ENCODE measurements at regions not wholly inside any gene's neighbourhood (a gene's known extent, or its start where the extent isn't known, plus 50 kb on each side); places are given as distances from the start of the nearest gene placed in this dataset.

- DNase-seq (no peak), ATAC-seq (no peak)
- TF ChIP-seq POLR2A (IDR thresholded peaks at IDR 0.05): no peak
- TF ChIP-seq CTCF (IDR thresholded peaks at IDR 0.05): no peak
- Histone ChIP-seq H3K4me3 (no peak overlapping the region), H3K27me3 (no peaks in the 10 kb centered on the region), H3K27ac (no peak overlapping the region), H3K4me1 (no peaks in the 10 kb centered on the region), H3K9me3 (no peaks in the 10 kb centered on the region), H3K36me3 (no peaks in the 10 kb centered on the region)
- 84 to 92% (median 87%) methylated on average over 2 of the region's 2 CpGs for WGBS, 4 donors
- intact Hi-C loops (cut with DNase I): loop anchor here in 1 of 10 donors (10.0 kb wide), 1 partner anchor 63 kb away; no protein-coding TSS in a partner anchor
These were observed 185.3 kb upstream of the TFAP2D start for GRCh38 chr6:50527985-50528384.

- no peak for ATAC-seq
These were observed 173.9 kb upstream of the TFAP2D start for GRCh38 chr6:50539447-50539846.

GRCh38 chr6:50541941-50542340 is 171.4 kb upstream of the TFAP2D start:
- H3K4me3 ChIP-seq: no peak overlapping the region
- DNase-seq (no peak), ATAC-seq (no peak)
- H3K27ac ChIP-seq: no peak overlapping the region
- no peaks in the 10 kb centered on the region for H3K4me1 ChIP-seq
- intact Hi-C loops (cut with DNase I): no loop called here
- H3K36me3 ChIP-seq: no peaks in the 10 kb centered on the region
- H3K9me3 ChIP-seq: no peaks in the 10 kb centered on the region
- H3K27me3 ChIP-seq: no peaks in the 10 kb centered on the region
- 69 to 76% (median 74%) methylated on average over 2 of the region's 2 CpGs for WGBS, 4 donors
- TF ChIP-seq CTCF (IDR thresholded peaks at IDR 0.05): no peak
- no peak for TF ChIP-seq POLR2A (IDR thresholded peaks at IDR 0.05)

More at GRCh38 chr6:50539447-50539846, 173.9 kb upstream of the TFAP2D start:
- Histone ChIP-seq H3K27me3 (no peaks in the 10 kb centered on the region), H3K36me3 (no peaks in the 10 kb centered on the region), H3K4me3 (no peak overlapping the region), H3K9me3 (no peaks in the 10 kb centered on the region), H3K4me1 (no peaks in the 10 kb centered on the region), H3K27ac (no peak overlapping the region)
- no peak for DNase-seq
- 48 to 65% (median 59%) methylated on average over 1 of the region's 1 CpG for WGBS, 4 donors
- intact Hi-C loops (cut with DNase I): no loop called here
- TF ChIP-seq POLR2A (IDR thresholded peaks at IDR 0.05) (no peak), CTCF (IDR thresholded peaks at IDR 0.05) (no peak)

GRCh38 chr6:50543666-50544065 is 169.7 kb upstream of the TFAP2D start:
- no peaks in the 10 kb centered on the region for H3K36me3 ChIP-seq
- no peaks in the 10 kb centered on the region for H3K9me3 ChIP-seq
- H3K27ac ChIP-seq: no peak overlapping the region
- DNase-seq (no peak), ATAC-seq (no peak)
- H3K4me3 ChIP-seq: no peak overlapping the region
- H3K4me1 ChIP-seq: no peaks in the 10 kb centered on the region
- no peaks in the 10 kb centered on the region for H3K27me3 ChIP-seq
- no peak for TF ChIP-seq CTCF (IDR thresholded peaks at IDR 0.05)
- no peak for TF ChIP-seq POLR2A (IDR thresholded peaks at IDR 0.05)
- intact Hi-C loops (cut with DNase I): no loop called here
- 37 to 49% (median 43%) methylated on average over 7 of the region's 7 CpGs for WGBS, 4 donors

All from heart left ventricle (tissue), 16 donors.